Panc1 (cell line): ENCODE measurements at regions not wholly inside any gene's neighbourhood (a gene's known extent, or its start where the extent isn't known, plus 50 kb on each side); places are given as distances from the start of the nearest gene placed in this dataset.

ENCODE experiments used
- CTCF ChIP-seq: fragments of 450-650 bp; IDR thresholded peaks from 2 replicates; pipeline ENCODE4 v1.5.1; 2017; ENCODE audit warnings: mild to moderate bottlenecking
- POLR2AphosphoS5 ChIP-seq: IDR thresholded peaks from 2 replicates; pipeline ENCODE4 v1.6.1; 2012; ENCODE audit warnings: mild to moderate bottlenecking, low read depth, low read length, moderate library complexity
- REST ChIP-seq, 2 experiments: IDR thresholded peaks; 2 replicates each; pipeline ENCODE4 v1.6.1; 2011 to 2012; ENCODE audit warnings: low read depth in 2 of 2, control low read depth in 1 of 2, low read length in 1 of 2, mild to moderate bottlenecking in 1 of 2, moderate library complexity in 1 of 2; ENCODE audit not compliant: insufficient read depth in 1 of 2

GRCh38 chr3:177287231-177287630 lies 89.9 kb upstream of the TBL1XR1 start:
- no peak for TF ChIP-seq CTCF
- TF ChIP-seq REST (IDR thresholded peaks at IDR 0.05; ENCODE audit: insufficient read depth in 1 of 2, low read depth in 2 of 2, low read length in 1 of 2), result no peak
- no peak for TF ChIP-seq POLR2AphosphoS5
